Limb (tissue), 2 donors: ENCODE measurements at regions not wholly inside any gene's neighbourhood (a gene's known extent, or its start where the extent isn't known, plus 50 kb on each side); places are given as distances from the start of the nearest gene placed in this dataset.

Experiments used
- DNase-seq, 2 donors: peaks; one replicate each; pipeline ENCODE4 v3.0.0-alpha.2; 2016; ENCODE audit errors: extremely low spot score in 2 of 2

DNA sequence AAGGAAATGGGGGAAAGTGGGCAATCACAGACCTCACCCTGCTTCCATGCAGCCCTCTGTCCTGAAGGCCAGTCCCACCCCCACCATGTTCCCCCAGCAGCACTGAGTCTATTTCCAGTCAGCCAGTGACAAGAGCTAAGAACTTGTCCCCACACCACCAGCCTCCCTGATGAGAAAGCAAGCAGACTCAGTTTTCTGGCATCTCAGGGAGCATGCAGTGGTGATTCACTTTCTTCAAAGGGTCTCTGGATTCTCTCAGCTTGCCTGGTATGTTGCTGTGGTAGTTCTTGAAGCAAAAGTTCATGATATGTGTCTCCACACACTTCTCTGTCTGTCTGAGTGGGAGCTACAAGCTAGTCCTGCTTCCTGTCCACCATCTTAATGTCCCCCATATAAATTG is 799.9 kb upstream of the TYRP1 start:
- no peak for DNase-seq

DNA sequence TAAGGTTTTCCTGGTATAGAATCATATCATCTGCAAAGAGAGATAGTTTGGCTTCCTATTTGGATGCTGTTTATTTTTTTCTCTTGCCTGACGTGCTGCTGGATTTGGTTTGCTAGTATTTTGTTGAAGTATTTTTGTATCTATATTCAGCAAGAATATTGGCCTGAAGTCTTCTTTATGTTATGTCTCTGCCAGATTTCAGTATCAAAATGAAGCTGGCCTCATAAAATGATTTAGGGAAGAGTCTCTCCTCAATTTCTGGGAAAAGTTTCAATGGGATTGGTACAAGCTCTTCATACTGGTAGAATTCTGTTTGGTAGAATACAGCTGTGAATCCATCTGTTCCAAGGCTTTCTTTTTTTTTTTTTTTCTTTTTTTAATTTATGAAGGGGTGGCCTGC is 799.0 kb upstream of the TYRP1 start:
- DNase-seq = no peak

DNA sequence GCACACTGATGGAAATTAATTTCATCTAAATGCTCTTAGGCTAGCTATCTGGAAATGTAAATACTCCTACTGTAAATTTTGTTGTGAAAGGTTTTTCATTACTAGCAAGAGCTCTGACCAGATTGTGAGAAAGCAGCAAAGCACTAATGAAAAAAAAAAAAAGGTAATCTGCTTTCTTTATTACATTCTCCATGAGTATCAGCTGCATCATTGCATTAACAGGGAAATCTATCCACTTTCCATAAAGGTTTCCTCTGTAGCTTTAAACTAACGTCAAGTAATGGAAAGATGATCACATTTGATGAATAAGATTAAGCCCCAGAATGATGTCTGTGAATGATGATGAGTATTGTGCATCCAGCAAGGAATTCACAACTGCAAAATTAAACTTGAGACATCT is 790.6 kb upstream of the TYRP1 start:
- DNase-seq = no peak

DNA sequence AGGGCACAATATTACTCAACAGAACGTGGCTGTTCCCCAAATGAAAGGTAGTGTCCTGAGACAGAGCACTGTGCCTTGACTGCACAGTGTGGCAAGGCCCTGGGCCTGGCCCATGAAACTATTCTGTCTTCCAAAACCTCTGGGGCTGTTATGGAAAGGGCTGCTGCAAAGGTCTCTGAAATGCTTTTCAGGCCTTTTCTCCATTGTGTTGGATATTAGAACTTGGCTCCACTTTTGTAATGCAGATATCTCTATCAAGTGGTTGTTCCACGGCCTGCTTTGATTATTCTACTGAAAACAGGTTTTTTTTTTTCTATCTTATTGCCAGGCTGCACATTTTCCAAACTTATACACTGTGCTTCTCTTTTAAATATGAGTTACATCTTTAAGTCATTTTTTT is 777.5 kb upstream of the TYRP1 start:
- DNase-seq = no peak

DNA sequence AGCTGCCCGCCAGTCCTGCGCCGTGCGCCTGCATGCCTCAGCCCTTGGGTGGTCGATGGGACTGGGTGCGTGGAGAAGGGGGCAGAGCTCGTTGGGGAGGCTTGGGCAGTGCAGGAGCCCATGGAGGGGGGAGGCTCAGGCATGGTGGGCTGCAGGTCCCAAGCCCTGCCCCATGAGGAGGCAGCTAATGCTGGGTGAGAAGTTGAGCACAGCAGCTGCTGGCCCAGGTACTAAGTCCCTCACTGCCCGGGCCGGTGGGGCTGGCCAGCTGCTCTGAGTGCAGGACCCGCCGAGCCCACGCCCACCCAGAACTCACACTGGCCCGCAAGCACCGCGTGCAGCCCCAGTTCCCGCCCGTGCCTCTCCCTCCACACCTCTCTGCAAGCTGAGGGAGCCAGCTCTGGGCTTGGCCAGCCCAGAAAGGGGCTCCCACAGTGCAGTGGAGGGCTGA is 764.3 kb upstream of the TYRP1 start:
- no peak for DNase-seq

DNA sequence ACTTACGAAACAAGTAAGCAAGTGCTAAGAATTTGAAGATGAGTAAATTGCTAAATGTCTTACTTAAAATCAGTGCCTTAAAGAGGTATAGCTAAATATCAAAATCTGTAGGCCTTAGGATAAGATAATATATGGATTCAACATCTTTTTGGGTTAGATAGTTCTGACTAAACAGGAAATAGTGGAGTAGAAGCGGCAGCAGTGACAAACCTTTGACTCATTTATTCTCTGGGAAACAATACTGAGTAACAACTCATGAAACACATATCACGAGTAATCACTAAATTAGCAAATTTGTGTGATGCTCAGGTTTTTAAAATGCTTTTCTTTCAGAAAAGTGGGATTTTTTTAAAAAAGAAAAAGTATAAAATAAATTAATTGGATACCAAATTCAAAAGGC is 762.1 kb upstream of the TYRP1 start:
- no peak for DNase-seq

DNA sequence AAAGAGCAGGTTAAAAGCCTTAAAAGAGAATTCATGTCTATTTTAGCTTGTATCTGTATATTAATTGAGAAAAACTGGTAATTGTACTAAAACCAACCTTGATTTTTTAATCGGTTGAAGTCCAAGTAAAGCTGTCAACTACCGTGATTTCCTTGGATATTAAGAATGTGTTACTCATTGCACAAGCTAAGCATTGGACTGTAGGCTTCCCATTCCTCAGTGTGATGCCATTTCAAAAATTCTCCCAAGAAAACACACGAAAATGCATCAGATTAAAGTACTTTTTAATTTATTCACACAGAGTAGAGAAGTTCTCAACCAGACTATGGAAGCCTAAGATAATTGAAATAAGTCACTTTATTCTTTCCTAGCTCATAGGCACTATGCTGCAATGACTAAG is 761.4 kb upstream of the TYRP1 start:
- no peak for DNase-seq

DNA sequence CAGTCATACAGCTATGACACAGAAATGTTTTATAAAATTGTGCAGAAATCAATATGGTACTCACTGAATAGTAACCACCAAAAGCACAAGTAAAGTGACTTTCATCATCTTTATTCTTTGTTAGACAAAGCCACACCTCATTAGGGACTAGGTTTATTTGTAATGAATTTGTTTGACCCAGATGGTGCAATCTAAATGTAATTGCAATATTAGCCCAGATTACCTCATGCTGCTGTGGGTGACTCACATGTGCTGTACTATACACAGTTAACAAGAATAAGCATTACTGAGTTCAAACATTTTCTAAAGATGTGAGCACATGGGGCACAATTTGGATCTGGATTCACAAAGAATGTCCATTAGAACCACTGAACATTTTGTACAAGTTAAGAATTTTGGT is 759.3 kb upstream of the TYRP1 start:
- no peak for DNase-seq

DNA sequence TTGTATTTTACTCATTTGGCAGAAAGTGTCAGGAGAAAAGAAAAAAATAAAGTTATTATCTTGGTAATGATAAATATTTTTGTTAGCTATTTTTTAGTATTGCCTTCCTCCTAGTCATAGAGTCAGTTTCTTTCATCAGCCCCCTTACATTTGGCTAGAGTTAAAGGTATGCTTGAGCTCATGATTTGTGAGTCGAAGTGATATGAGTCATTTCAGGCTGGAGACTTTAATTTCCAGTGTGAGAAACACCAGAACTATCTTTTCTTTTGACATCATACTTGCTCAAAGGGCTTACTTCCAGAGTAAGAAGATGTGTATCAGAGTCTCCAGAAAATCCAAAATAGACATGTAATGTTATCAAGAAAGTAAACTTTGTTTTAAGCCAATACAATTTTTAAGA is 746.7 kb upstream of the TYRP1 start:
- no peak for DNase-seq

DNA sequence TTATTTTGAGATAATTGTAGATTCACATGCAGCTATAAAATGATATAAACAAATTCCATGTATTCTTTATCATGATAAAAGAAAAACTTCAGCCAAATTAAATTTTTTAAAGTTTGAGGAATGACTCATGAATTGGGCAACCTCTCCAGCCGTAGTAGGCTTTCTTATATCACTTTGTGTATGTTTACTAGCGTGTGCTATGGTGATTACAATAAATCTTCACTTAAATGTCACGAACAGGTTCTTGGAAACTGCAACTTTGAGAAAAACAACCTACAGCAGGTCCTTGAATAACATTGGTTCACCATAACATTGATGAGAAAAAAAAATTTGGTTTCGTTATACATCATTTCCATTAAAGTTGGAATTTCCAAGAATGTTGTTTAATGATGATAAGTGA is 730.9 kb upstream of the TYRP1 start:
- no peak for DNase-seq

DNA sequence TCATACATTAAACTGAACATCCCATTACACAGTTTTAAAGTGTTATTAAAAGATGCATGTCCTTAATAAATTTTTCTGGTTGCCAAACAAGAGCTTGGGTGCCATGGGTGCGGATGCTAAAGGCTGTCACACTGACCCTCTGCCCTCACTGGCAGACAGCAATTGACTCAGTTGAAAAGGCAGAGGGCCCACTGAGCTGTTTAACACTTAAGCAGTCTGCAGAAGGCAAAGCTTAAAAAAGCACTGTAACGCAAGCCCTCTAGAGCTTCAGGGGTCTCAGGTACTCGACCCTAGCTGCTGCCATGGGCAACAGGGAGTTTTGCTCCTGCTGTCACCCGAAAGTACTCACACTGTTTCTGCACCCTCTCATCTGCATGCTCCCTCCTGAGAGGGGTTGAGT is 726.4 kb upstream of the TYRP1 start:
- no peak for DNase-seq

DNA sequence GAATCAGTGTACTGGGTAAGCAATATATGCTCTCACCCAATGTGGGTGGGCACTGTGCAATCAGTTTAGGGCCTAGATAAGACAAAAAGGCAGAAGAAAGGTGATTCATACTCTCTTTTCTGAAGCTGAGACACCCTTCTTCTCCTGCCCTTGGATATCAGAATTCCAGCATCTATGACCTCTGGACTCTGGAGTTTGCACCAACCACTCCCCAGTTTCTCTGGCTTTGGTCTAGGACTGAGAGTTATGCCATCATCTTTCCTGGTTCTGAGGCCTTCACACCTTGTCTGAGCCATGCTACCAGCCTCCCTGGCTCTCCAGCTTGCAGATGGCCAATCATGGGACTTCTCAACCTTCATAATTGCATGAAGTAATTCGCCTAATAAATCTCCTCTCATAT is 724.6 kb upstream of the TYRP1 start:
- DNase-seq = no peak

DNA sequence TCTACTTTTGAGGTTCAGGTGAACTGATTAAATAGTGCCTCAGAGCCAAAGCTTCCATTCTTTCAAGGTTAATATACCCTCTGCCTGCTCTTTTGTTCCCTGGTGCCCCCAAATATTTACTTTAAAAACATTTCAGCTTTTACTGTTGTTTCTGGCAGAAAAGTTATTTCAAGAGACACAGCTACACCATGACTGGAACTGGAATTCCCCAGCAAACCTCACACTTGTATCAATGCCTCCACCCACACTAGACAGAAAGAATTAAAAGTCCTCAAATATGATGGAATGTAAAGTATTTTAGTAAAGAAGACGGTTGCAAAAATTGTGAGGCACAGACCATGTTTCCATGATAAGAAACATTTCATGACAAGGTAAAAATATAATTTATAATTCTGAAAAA is 720.2 kb upstream of the TYRP1 start:
- DNase-seq = no peak

DNA sequence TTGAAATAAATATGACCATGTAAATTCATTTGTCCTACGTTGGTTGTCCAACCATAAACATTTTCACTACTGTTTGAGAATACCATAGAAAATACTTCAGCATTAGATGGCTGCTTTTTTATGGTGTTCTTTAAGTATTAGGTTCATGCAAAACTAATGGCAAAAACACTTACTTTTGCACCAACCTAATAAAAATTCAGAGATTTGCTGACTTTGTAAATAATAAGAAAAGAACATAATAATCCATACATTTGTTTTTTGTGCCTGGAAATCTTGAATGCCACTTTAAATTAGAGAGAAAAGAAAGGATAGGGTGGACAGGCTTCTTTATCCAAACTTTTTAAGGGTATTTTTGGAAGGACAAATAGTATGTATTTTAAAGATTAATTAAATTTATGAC is 719.7 kb upstream of the TYRP1 start:
- no peak for DNase-seq

DNA sequence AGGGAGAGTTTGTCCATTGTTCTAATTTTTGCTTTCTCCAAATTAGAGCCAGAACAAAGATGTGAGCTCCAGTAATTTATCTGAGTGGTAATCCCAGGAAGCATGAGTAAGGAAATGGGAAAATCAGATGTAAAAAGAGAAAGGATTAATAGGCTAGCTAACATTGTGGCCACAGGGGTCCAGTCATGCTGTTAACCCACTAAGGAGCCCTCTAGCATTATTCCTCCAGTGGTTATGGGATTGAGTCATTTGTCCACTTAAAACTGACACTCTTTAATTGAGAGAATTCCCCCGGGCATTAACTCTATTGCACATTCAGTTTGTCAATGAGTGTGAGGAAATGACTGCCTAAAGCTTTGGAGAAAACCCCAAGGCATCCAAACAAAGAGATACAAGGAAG is 700.3 kb upstream of the TYRP1 start:
- no peak for DNase-seq

DNA sequence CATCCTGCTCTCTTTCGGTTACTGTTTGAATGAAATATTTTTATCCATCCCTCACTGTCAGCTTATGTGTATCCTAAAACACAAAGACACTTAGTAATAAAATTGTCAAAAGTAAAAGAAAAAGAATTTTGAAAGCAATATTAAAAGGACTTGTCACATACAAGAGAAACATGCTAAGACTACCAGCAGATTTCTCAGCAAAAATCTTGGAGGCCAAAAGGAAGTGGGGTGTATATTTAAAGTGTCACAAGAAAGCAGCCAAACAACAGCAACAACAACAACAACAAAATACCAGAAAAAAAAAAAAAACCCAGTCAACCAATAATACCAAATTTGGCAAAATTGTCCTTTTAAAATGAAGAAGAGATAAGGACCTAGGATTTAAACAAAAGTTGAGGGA is 678.7 kb upstream of the TYRP1 start:
- no peak for DNase-seq

DNA sequence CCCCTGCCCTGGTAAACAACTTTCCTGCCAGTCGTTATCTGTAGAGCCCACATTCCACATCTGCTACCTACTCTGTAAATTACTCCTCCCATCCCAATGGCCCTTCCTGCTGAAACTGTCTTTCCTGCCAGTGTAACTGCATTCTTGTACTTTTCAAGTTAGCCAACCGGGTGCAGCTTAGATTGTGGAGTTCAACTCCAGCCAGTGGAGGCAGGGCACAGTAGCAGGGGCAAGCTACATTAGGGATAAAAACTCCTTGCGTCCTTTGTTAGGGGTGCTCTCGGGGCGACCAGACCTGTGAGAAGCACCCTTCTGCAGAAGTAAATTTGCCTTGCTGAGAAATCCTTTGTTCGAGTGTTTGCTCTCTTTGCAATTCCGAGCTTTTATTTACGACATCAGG is 639.0 kb upstream of the TYRP1 start:
- no peak for DNase-seq

DNA sequence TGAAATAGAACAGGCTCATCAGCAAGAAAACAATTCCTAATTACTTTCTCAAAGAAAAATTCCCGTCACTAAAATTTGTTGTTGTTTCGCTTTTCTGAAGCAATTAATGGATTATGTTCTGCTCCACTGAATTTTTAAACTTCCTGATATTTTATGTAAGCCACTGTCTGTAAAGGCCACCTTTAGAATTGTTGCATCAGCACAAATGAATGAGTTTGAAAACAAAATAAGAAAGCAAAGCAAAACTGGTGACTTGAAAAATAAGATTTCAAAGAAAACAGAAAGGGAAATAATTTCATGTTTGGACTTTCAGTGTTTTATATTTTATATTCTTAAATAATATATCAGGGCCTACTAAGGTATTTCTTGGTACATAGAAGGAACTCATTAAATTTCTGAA is 636.3 kb upstream of the TYRP1 start:
- no peak for DNase-seq

DNA sequence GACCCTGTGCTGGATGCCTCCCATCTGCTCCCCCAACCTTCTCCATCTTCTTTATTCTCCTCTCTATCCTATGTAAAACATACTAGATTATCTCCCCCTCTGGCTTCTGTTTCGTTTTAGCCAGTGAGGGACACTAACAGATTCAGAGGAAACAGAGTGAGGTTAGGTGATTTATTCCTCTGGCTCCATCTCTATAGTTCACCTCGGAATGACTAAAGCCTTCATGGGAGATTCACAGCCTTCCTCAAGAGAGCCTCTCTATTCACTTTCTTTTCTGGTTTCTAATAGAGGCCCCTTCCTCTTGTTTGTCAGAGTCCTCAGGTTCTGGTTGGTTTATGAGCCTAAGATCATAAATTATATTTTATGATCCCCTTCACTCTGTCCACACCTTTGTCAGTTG is 633.1 kb upstream of the TYRP1 start:
- no peak for DNase-seq

DNA sequence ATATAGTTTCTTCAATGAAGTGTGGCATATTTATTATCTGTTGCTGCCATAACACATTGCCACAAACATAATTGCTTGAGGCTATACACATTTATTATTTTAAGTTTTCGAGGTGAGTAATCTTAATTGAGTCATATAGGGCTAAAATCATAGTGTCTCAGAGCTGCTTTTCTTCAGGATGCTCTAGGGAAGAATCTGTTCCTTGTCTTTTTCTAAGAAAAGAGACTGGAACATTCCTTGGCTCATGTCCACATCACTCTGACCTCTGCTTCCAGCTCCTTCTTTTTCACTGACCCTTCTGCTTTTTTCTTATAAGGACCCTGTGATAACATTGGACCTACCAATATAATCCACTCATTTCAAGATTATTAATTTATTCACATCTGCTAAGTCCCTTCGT is 632.4 kb upstream of the TYRP1 start:
- no peak for DNase-seq

DNA sequence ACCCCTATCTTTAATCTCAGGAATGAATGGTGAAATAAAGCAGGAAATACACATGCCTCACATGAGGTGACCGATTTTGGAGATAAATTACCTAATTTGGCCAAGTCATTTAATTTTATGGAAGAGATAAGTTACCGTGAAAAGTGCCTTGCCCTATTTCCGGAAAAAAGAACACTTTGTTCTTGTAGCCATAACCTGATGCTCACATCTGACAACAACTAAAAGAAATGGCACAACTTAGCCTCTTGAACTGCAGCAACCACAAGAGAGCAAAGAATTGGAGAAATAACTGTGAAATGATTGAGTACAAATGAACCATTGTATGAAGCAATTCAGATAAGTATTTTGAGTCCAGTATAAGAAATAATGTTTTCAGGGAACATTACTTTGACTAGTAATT is 628.1 kb upstream of the TYRP1 start:
- DNase-seq = no peak

DNA sequence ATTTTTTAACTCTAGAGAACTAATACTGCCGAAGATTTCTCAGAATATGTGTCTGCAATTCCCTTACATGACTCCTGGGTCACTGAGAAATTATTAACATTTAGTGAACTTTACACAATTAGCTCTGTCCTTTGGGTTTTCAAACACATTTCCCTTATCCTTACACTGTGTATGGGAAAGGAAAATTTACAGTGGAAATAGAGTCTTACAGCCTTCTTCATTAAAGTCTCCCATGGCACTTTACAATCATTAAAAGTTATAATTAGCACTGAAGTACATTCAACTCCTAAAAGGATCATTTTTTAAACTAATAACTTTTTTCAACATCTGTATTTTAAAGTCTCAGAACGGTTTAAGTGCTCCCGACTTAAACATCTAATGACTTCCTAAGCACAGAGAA is 627.5 kb upstream of the TYRP1 start:
- no peak for DNase-seq

DNA sequence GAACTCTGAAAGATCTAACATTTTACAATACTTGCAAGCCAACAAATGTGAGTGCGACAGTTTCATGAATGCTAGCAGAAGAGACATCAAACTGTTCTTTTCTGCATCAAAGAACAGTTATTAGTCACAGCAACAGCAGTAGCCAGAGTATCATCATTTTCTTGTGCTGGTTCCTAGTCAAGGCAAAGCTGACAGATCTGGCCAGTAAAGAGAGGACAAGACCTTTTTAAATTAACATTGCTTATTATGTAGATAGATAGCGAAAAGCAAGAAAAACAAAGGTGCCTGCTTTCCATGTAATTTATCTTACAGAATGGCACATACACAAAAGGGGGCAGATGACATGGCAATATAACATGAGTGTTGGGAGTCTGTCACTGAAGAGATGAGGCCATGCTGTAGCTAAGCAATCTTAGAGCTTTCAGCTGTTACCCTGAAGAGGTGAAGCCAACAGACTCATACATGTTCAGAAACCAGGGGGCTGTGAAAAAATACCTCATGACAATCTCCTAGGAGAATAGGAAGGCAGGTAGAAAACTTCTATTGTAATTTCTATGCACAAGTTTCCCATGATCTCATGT is 626.6 kb upstream of the TYRP1 start:
- DNase-seq = no peak

DNA sequence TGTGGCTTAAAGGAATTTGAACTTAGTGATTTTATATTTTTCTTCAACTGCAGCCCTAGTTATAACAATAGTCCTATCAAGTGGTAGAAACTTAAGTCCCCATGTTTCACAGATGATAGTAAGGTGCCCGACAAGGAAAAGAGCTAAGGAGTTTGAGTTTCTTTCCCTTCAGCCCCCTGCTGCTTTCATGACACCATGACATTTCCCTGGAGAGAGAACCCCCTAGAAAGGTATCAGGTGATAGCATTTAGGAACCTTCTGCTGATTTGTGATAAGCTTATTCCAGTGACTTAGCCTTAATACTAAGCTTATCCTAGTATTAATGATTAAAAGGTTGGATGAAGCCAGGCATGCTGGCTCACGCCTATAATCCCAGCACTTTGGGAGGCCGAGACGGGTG is 623.8 kb upstream of the TYRP1 start:
- DNase-seq = no peak
